Activated CD8-positive, alpha-beta T cell treated with anti-CD3 and anti-CD28 coated beads for 36 hours (primary cell): ENCODE measurements at regions not wholly inside any gene's neighbourhood (a gene's known extent, or its start where the extent isn't known, plus 50 kb on each side); places are given as distances from the start of the nearest gene placed in this dataset.

ENCODE experiments used
- ATAC-seq: fragments of 200-7000 bp; cut with Tn5 transposase; one replicate; pipeline ENCODE4 v1.10.0; 2021; ENCODE audit warnings: mild to moderate bottlenecking, moderate library complexity
- CTCF ChIA-PET: fragments of 350-600 bp; sonication (Branson Sonifier 250); formaldehyde crosslinking; loops from one replicate; lab custom pipeline; 2021; ENCODE audit warnings: antibody characterized with exemption; lab: Charles Lee
- POLR2A ChIA-PET: fragments of 350-600 bp; sonication (Branson Sonifier 250); formaldehyde crosslinking; loops from one replicate; lab custom pipeline; 2021; ENCODE audit warnings: antibody characterized with exemption; lab: Charles Lee
- DNase-seq: peaks from one replicate; pipeline ENCODE4 v3.0.0-alpha.2; 2020
- H3K27ac Mint-ChIP-seq: one replicate; pipeline ENCODE4 v1.8.0; 2021; ENCODE audit warnings: mild to moderate bottlenecking, mixed read lengths
- H3K27me3 Mint-ChIP-seq: one replicate; pipeline ENCODE4 v1.8.0; 2021; ENCODE audit warnings: mixed read lengths
- H3K36me3 Mint-ChIP-seq: one replicate; pipeline ENCODE4 v1.8.0; 2021; ENCODE audit warnings: low read depth, mixed read lengths
- H3K4me1 Mint-ChIP-seq: one replicate; pipeline ENCODE4 v1.8.0; 2021; ENCODE audit warnings: low read depth, mixed read lengths
- H3K4me3 Mint-ChIP-seq: one replicate; pipeline ENCODE4 v1.8.0; 2021; ENCODE audit warnings: mild to moderate bottlenecking, moderate library complexity, mixed read lengths
- H3K9me3 Mint-ChIP-seq: one replicate; pipeline ENCODE4 v1.8.0; 2021; ENCODE audit warnings: mixed read lengths
- intact Hi-C: fragments of 100-400 bp; cut with micrococcal nuclease; formaldehyde crosslinking; loops from one replicate; pipeline ENCODE4 v1.10.0; 2022
- TF ChIP-seq, protein P1 (sequence below): fragments of 200-600 bp; IDR thresholded peaks from one replicate; pipeline ENCODE4 v1.8.0; 2022; ENCODE audit warnings: antibody characterized with exemption, mild to moderate bottlenecking

DNA sequence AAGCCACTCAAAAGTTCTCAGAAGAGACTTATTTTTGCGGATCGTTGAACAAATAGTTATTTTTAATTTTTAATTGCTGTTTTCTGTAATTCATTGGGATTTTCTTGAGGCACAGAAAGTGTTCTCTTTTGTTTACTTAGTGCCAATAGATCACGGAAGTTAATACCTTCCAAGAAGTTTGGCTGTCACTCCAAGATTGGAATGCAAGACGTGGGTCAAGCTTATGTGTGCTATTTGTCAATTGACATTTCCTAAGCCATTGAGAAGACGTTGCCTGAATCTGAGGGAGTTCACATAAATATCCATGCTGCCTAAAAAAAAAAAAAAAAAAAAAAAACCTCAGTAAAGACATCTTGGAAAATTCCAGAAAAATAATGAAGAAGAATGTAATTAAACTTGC, 1071.4 kb upstream of the ADGRB3 start:
- H3K27ac Mint-ChIP-seq: no peak overlapping the region
- POLR2A ChIA-PET: no interaction called here

GRCh38 chr6:67560068-67560467, 1075.0 kb upstream of the ADGRB3 start:
- intact Hi-C loops: no loop called here
- H3K4me1 Mint-ChIP-seq: no peaks in the 10 kb centered on the region
- peaks cover 13% of the 10 kb centered on the region for H3K9me3 Mint-ChIP-seq
- no peak overlapping the region for H3K4me3 Mint-ChIP-seq
- CTCF ChIA-PET: no interaction called here
- H3K27ac Mint-ChIP-seq: no peak overlapping the region
- DNase-seq (no peak), ATAC-seq (no peak)
- H3K27me3 Mint-ChIP-seq: no peaks in the 10 kb centered on the region
- TF ChIP-seq, protein P1, sequence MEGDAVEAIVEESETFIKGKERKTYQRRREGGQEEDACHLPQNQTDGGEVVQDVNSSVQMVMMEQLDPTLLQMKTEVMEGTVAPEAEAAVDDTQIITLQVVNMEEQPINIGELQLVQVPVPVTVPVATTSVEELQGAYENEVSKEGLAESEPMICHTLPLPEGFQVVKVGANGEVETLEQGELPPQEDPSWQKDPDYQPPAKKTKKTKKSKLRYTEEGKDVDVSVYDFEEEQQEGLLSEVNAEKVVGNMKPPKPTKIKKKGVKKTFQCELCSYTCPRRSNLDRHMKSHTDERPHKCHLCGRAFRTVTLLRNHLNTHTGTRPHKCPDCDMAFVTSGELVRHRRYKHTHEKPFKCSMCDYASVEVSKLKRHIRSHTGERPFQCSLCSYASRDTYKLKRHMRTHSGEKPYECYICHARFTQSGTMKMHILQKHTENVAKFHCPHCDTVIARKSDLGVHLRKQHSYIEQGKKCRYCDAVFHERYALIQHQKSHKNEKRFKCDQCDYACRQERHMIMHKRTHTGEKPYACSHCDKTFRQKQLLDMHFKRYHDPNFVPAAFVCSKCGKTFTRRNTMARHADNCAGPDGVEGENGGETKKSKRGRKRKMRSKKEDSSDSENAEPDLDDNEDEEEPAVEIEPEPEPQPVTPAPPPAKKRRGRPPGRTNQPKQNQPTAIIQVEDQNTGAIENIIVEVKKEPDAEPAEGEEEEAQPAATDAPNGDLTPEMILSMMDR: no peak
- H3K36me3 Mint-ChIP-seq: no peaks in the 10 kb centered on the region
- POLR2A ChIA-PET: no interaction called here

More for the DNA sequence above, 1071.4 kb upstream of the ADGRB3 start:
- intact Hi-C loops: no loop called here
- DNase-seq (no peak), ATAC-seq (no peak)
- CTCF ChIA-PET: no interaction called here
- H3K4me3 Mint-ChIP-seq: no peak overlapping the region
- H3K9me3 Mint-ChIP-seq: peaks cover 5% of the 10 kb centered on the region
- no peaks in the 10 kb centered on the region for H3K27me3 Mint-ChIP-seq
- H3K4me1 Mint-ChIP-seq: no peaks in the 10 kb centered on the region
- TF ChIP-seq, protein P1: no peak
- no peaks in the 10 kb centered on the region for H3K36me3 Mint-ChIP-seq

DNA sequence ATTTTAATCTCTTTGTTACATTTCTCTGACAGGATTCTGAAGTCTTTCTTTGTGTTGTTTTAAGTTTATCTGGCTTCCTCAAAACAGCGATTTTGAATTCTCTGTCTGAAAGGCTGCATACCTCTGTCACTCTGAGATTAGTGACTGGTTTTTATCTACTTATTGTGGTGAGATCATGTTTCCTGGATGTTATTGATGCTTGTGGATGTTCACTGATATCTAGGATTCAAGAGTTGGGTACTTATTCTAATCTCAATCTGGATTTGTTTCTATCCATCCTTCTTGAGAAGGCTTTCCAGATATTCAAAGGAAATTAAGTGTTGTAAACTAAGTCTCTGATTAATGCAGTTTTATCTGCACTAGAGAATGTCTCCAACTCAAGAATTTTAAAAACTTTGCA, 1076.1 kb upstream of the ADGRB3 start:
- H3K4me3 Mint-ChIP-seq: no peak overlapping the region
- no peaks in the 10 kb centered on the region for H3K27me3 Mint-ChIP-seq
- DNase-seq (no peak), ATAC-seq (no peak)
- H3K27ac Mint-ChIP-seq: no peak overlapping the region
- no peaks in the 10 kb centered on the region for H3K36me3 Mint-ChIP-seq
- CTCF ChIA-PET: no interaction called here
- H3K4me1 Mint-ChIP-seq: no peaks in the 10 kb centered on the region
- POLR2A ChIA-PET: no interaction called here
- TF ChIP-seq, protein P1: no peak
- peaks cover 14% of the 10 kb centered on the region for H3K9me3 Mint-ChIP-seq
- intact Hi-C loops: no loop called here

GRCh38 chr6:67544851-67545452, 1090.1 kb upstream of the ADGRB3 start:
- H3K27me3 Mint-ChIP-seq: no peaks in the 10 kb centered on the region
- POLR2A ChIA-PET: no interaction called here
- no peak overlapping the region for H3K4me3 Mint-ChIP-seq
- H3K4me1 Mint-ChIP-seq: no peaks in the 10 kb centered on the region
- H3K9me3 Mint-ChIP-seq: peaks cover 26% of the 10 kb centered on the region
- H3K36me3 Mint-ChIP-seq: no peaks in the 10 kb centered on the region
- DNase-seq (no peak), ATAC-seq (no peak)
- CTCF ChIA-PET: no interaction called here
- no peak overlapping the region for H3K27ac Mint-ChIP-seq
- intact Hi-C loops: no loop called here
- TF ChIP-seq, protein P1: no peak

- Mint-ChIP-seq H3K36me3 (no peaks in the 10 kb centered on the region), H3K9me3 (peaks cover 25% of the 10 kb centered on the region), H3K27me3 (no peaks in the 10 kb centered on the region), H3K4me1 (no peaks in the 10 kb centered on the region), H3K4me3 (no peak overlapping the region), H3K27ac (no peak overlapping the region)
- no peak for DNase-seq
- ChIA-PET POLR2A (no interaction called here), CTCF (no interaction called here)
- TF ChIP-seq, protein P1: no peak
- intact Hi-C loops: no loop called here
- no peak for ATAC-seq
Observed at GRCh38 chr6:67541586-67541985, 1093.5 kb upstream of the ADGRB3 start.
